Prostate gland (tissue), 2 donors: ENCODE measurements at regions not wholly inside any gene's neighbourhood (a gene's known extent, or its start where the extent isn't known, plus 50 kb on each side); places are given as distances from the start of the nearest gene placed in this dataset.

Experiments used
- DNase-seq: peaks from one replicate; pipeline ENCODE4 v3.0.0-alpha.2; 2019; ENCODE audit warnings: low spot score
- H3K27ac ChIP-seq, 2 donors: fragments of 200-600 bp; sonication (generic); 2 replicates each; pipeline ENCODE4 v1.5.1; 2017 to 2019
- H3K27me3 ChIP-seq: fragments of 200-600 bp; sonication (generic); replicated peaks from 2 replicates; pipeline ENCODE4 v1.5.1; 2019; ENCODE audit not compliant: insufficient read depth
- H3K36me3 ChIP-seq, 2 donors: fragments of 200-600 bp; sonication (generic); 1 replicate in 1 of 2; 2 replicates in 1 of 2; pipeline versions ENCODE4 v1.5.1 to v1.8.1; 2017 to 2019
- H3K4me1 ChIP-seq: fragments of 200-600 bp; sonication (generic); replicated peaks from 2 replicates; pipeline ENCODE4 v1.5.1; 2019
- H3K4me3 ChIP-seq, 2 donors: fragments of 200-600 bp; sonication (generic); 2 replicates each; pipeline ENCODE4 v1.5.1; 2017 to 2019
- H3K9me3 ChIP-seq: fragments of 200-600 bp; sonication (generic); 2 replicates; pipeline ENCODE4 v1.5.1; 2017
- CTCF ChIP-seq, 4 experiments: fragments of 200-600 bp in 2 of 4; fragments of 450-650 bp in 2 of 4; sonication (generic) in 2 of 4; IDR thresholded peaks; 1 replicate in 3 of 4; 2 replicates in 1 of 4; pipeline ENCODE4 v1.5.1; 2016 to 2019; ENCODE audit warnings: antibody characterized with exemption in 4 of 4, mild to moderate bottlenecking in 2 of 4, moderate library complexity in 2 of 4
- POLR2A ChIP-seq: fragments of 450-650 bp; IDR thresholded peaks from one replicate; pipeline ENCODE4 v1.6.1; 2016; ENCODE audit warnings: antibody characterized with exemption, mild to moderate bottlenecking
- POLR2AphosphoS5 ChIP-seq: sonication (generic); formaldehyde crosslinking; IDR thresholded peaks from one replicate; pipeline ENCODE4 v1.6.1; 2017; ENCODE audit warnings: antibody characterized with exemption
- WGBS: methylation state at CpG from one replicate; pipeline ENCODE4 v1.1.5; 2018; 5-methylcytosine and 5-hydroxymethylcytosine counted together
- intact Hi-C: fragments of 100-400 bp; cut with DNase I; formaldehyde crosslinking; loops from one replicate; pipeline ENCODE4 v1.14.2; 2022

- DNase-seq, result no peak
- Histone ChIP-seq H3K27me3 (no peaks in the 10 kb centered on the region), H3K4me3 (no peak overlapping the region), H3K4me1 (no peaks in the 10 kb centered on the region), H3K27ac (no peak overlapping the region), H3K9me3 (no peaks in the 10 kb centered on the region), H3K36me3 (no peaks in the 10 kb centered on the region)
- 31% methylated on average over 10 of the region's 10 CpGs for WGBS
- intact Hi-C loops, result no loop called here
- TF ChIP-seq POLR2AphosphoS5, result no peak
- TF ChIP-seq CTCF (IDR thresholded peaks at IDR 0.05), result no peak
- TF ChIP-seq POLR2A, result no peak
Observed at GRCh38 chr20:40763646-40764295, 74.7 kb upstream of the MAFB start.

GRCh38 chr20:40765814-40766480, 76.9 kb upstream of the MAFB start:
- Histone ChIP-seq H3K4me1 (no peaks in the 10 kb centered on the region), H3K4me3 (no peak overlapping the region), H3K27ac (no peak overlapping the region), H3K9me3 (no peaks in the 10 kb centered on the region), H3K27me3 (no peaks in the 10 kb centered on the region), H3K36me3 (no peaks in the 10 kb centered on the region)
- 89% methylated on average over 4 of the region's 4 CpGs for WGBS
- intact Hi-C loops, result no loop called here
- no peak for DNase-seq
- TF ChIP-seq CTCF (IDR thresholded peaks at IDR 0.05) (no peak), POLR2A (no peak), POLR2AphosphoS5 (no peak)

- DNase-seq, result no peak
- no peaks in the 10 kb centered on the region for H3K9me3 ChIP-seq
- no peak overlapping the region for H3K4me3 ChIP-seq
- H3K27ac ChIP-seq, result no peak overlapping the region
- 65% methylated on average over 5 of the region's 5 CpGs for WGBS
- no peaks in the 10 kb centered on the region for H3K27me3 ChIP-seq
- no peak for TF ChIP-seq CTCF (IDR thresholded peaks at IDR 0.05)
- no peak for TF ChIP-seq POLR2A
- no peak for TF ChIP-seq POLR2AphosphoS5
- H3K4me1 ChIP-seq, result no peaks in the 10 kb centered on the region
- intact Hi-C loops, result no loop called here
- no peaks in the 10 kb centered on the region for H3K36me3 ChIP-seq
Observed at GRCh38 chr20:40766790-40767614, 78.0 kb upstream of the MAFB start.

GRCh38 chr20:40767615-40767924, 78.5 kb upstream of the MAFB start:
- TF ChIP-seq POLR2A (no peak), CTCF (IDR thresholded peaks at IDR 0.05) (no peak), POLR2AphosphoS5 (no peak)
- H3K9me3 ChIP-seq, result no peaks in the 10 kb centered on the region

More at GRCh38 chr20:40767615-40767924, 78.5 kb upstream of the MAFB start:
- H3K27ac ChIP-seq, result no peak overlapping the region
- WGBS, result 92% methylated on average over 3 of the region's 3 CpGs
- H3K27me3 ChIP-seq, result no peaks in the 10 kb centered on the region
- H3K4me1 ChIP-seq, result no peaks in the 10 kb centered on the region
- no peaks in the 10 kb centered on the region for H3K36me3 ChIP-seq
- DNase-seq, result no peak
- no peak overlapping the region for H3K4me3 ChIP-seq
- intact Hi-C loops, result no loop called here
